Vagina (tissue), 2 donors: ENCODE measurements at regions not wholly inside any gene's neighbourhood (a gene's known extent, or its start where the extent isn't known, plus 50 kb on each side); places are given as distances from the start of the nearest gene placed in this dataset.

Experiments
- DNase-seq, 2 donors: peaks; one replicate each; pipeline ENCODE4 v3.0.0-alpha.2; 2017; ENCODE audit errors: extremely low spot score in 2 of 2
- H3K27ac ChIP-seq: fragments of 200-600 bp; sonication (generic); one replicate; pipeline ENCODE4 v1.5.1; 2019
- H3K27me3 ChIP-seq: fragments of 200-600 bp; sonication (generic); one replicate; pipeline ENCODE4 v1.5.1; 2019
- H3K36me3 ChIP-seq, 2 donors: fragments of 200-600 bp; sonication (generic); one replicate each; pipeline ENCODE4 v1.5.1; 2017 to 2019
- H3K4me1 ChIP-seq: fragments of 200-600 bp; sonication (generic); one replicate; pipeline ENCODE4 v1.5.1; 2019
- H3K4me3 ChIP-seq, 2 donors: fragments of 200-600 bp; sonication (generic); 1 replicate in 1 of 2; 2 replicates in 1 of 2; pipeline ENCODE4 v1.5.1; 2016 to 2019
- H3K9me3 ChIP-seq: fragments of 200-600 bp; sonication (generic); one replicate; pipeline ENCODE4 v1.5.1; 2019
- CTCF ChIP-seq, 3 experiments: fragments of 450-650 bp in 2 of 3; fragments of 200-600 bp in 1 of 3; sonication (generic) in 1 of 3; IDR thresholded peaks; one replicate each; pipeline ENCODE4 v1.5.1; 2017 to 2019; ENCODE audit warnings: antibody characterized with exemption in 3 of 3, mild to moderate bottlenecking in 2 of 3, moderate library complexity in 2 of 3
- POLR2A ChIP-seq, 2 donors: fragments of 450-650 bp; IDR thresholded peaks; one replicate each; pipeline ENCODE4 v1.6.1; 2017; ENCODE audit warnings: antibody characterized with exemption in 2 of 2, mild to moderate bottlenecking in 2 of 2, moderate library complexity in 2 of 2
- POLR2AphosphoS5 ChIP-seq, 2 donors: sonication (generic); formaldehyde crosslinking; IDR thresholded peaks; one replicate each; pipeline ENCODE4 v1.9.0; 2017; ENCODE audit warnings: antibody characterized with exemption in 2 of 2, mild to moderate bottlenecking in 2 of 2, low read depth in 1 of 2; ENCODE audit not compliant: insufficient read depth in 1 of 2
- intact Hi-C: fragments of 100-400 bp; cut with DNase I; formaldehyde crosslinking; loops from one replicate; pipeline ENCODE4 v1.15.1; 2023

DNA sequence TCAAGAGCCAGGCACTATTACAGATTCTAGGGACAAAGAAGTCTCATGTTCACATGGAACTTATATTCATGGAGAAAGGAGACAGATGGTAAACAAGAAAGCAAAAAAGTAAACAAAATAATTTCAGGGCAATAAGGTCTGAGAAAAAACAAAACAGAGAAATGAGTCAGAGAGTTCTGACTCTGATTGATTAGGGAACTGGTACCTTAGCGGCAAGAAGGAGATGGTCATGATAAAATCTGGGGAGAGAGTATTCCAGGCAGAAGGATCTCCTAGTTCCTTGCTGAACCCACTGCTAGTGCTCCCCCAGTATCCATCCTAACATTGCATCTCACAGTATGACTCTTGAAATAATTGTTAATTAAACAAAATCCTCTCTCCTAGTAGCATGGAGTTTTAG lies 161.8 kb upstream of the KLF7 start:
- TF ChIP-seq CTCF (IDR thresholded peaks at IDR 0.05) (no peak), POLR2A (IDR thresholded peaks at IDR 0.05) (no peak), POLR2AphosphoS5 (IDR thresholded peaks at IDR 0.05; ENCODE audit: insufficient read depth in 1 of 2, low read depth in 1 of 2) (no peak)
- Histone ChIP-seq H3K27ac (no peak overlapping the region), H3K36me3 (no peaks in the 10 kb centered on the region), H3K4me3 (no peak overlapping the region), H3K27me3 (no peaks in the 10 kb centered on the region), H3K4me1 (no peaks in the 10 kb centered on the region), H3K9me3 (no peaks in the 10 kb centered on the region)
- intact Hi-C loops: no loop called here
- no peak for DNase-seq

GRCh38 chr2:207328944-207329386 lies 163.2 kb upstream of the KLF7 start:
- H3K27me3 ChIP-seq: no peaks in the 10 kb centered on the region
- intact Hi-C loops: no loop called here
- TF ChIP-seq POLR2AphosphoS5 (IDR thresholded peaks at IDR 0.05; ENCODE audit: insufficient read depth in 1 of 2, low read depth in 1 of 2): no peak
- no peak for TF ChIP-seq CTCF (IDR thresholded peaks at IDR 0.05)
- no peak for TF ChIP-seq POLR2A (IDR thresholded peaks at IDR 0.05)
- no peaks in the 10 kb centered on the region for H3K9me3 ChIP-seq
- H3K27ac ChIP-seq: no peak overlapping the region
- H3K4me1 ChIP-seq: peaks cover 1% of the 10 kb centered on the region
- no peak overlapping the region for H3K4me3 ChIP-seq
- no peaks in the 10 kb centered on the region for H3K36me3 ChIP-seq
- no peak for DNase-seq

DNA sequence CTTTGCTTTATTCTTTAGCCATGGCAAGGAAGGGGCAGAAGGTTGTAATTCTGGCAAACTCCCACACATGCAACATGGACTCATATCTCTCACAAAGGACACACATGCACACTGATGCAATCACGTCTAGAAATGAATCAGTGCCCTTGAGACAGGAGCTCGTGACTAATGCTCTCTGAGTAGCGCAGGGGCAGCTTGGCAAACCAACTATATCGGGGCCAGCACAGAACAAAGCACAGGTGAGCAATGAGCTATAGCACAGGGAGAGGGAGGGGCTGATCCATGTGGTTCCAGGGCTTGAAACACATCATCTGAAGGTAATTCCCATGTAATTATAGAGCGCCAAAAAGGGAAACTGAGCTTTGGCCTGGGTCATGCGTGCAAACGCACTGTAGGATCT lies 165.2 kb upstream of the KLF7 start:
- no peak overlapping the region for H3K4me3 ChIP-seq
- H3K27ac ChIP-seq: no peak overlapping the region
- no peak for TF ChIP-seq CTCF (IDR thresholded peaks at IDR 0.05)
- no peak for TF ChIP-seq POLR2A (IDR thresholded peaks at IDR 0.05)
- TF ChIP-seq POLR2AphosphoS5 (IDR thresholded peaks at IDR 0.05; ENCODE audit: insufficient read depth in 1 of 2, low read depth in 1 of 2): peak in 1 of 2 donors; percentile 78
- no peaks in the 10 kb centered on the region for H3K36me3 ChIP-seq
- intact Hi-C loops: loop anchor here (10.0 kb wide), 1 partner anchor 166 kb away; the partner anchor contains the start of gene KLF7
- H3K4me1 ChIP-seq: peaks cover 20% of the 10 kb centered on the region
- H3K9me3 ChIP-seq: no peaks in the 10 kb centered on the region
- no peak for DNase-seq
- H3K27me3 ChIP-seq: no peaks in the 10 kb centered on the region

GRCh38 chr2:207331674-207332073 lies 165.9 kb upstream of the KLF7 start:
- intact Hi-C loops: loop anchor here (10.0 kb wide), 1 partner anchor 167 kb away; the partner anchor contains the start of gene KLF7
- H3K4me1 ChIP-seq: peaks cover 24% of the 10 kb centered on the region

More at GRCh38 chr2:207331674-207332073, 165.9 kb upstream of the KLF7 start:
- Histone ChIP-seq H3K36me3 (no peaks in the 10 kb centered on the region), H3K4me3 (no peak overlapping the region), H3K27me3 (no peaks in the 10 kb centered on the region), H3K27ac (no peak overlapping the region), H3K9me3 (no peaks in the 10 kb centered on the region)
- no peak for TF ChIP-seq POLR2A (IDR thresholded peaks at IDR 0.05)
- TF ChIP-seq CTCF (IDR thresholded peaks at IDR 0.05): no peak
- no peak for TF ChIP-seq POLR2AphosphoS5 (IDR thresholded peaks at IDR 0.05; ENCODE audit: insufficient read depth in 1 of 2, low read depth in 1 of 2)
- no peak for DNase-seq
